ENCODE measurements at regions not wholly inside any gene's neighbourhood (a gene's known extent, or its start where the extent isn't known, plus 50 kb on each side); places are given as distances from the start of the nearest gene placed in this dataset.

- TF ChIP-seq SUZ12 (IDR thresholded peaks at IDR 0.05; ENCODE audit: extremely low read depth, insufficient read depth, insufficient read length) (no peak), ZNF274 (IDR thresholded peaks at IDR 0.05; ENCODE audit: low read depth, low read length) (no peak)
These were observed 301.2 kb downstream of the DTWD2 start for GRCh38 chr5:118687100-118687499.

All from NT2/D1 (cell line).